Thoracic aorta (tissue), 2 donors: ENCODE measurements at regions not wholly inside any gene's neighbourhood (a gene's known extent, or its start where the extent isn't known, plus 50 kb on each side); places are given as distances from the start of the nearest gene placed in this dataset.

Experiments used
- ATAC-seq: fragments of 150-250 bp; one replicate; pipeline ENCODE4 v1.8.0; 2017; ENCODE audit warnings: low read depth; ENCODE audit not compliant: insufficient number of reproducible peaks, low FRiP score
- DNase-seq: peaks from one replicate; pipeline ENCODE4 v3.0.0-alpha.2; 2020; ENCODE audit warnings: low spot score
- H3K27ac ChIP-seq, 2 donors: fragments of 200-600 bp; sonication (generic); 1 replicate in 1 of 2; 2 replicates in 1 of 2; pipeline ENCODE4 v1.5.1; 2016; ENCODE audit warnings: mild to moderate bottlenecking in 2 of 2, moderate library complexity in 2 of 2
- H3K27me3 ChIP-seq: fragments of 200-600 bp; sonication (generic); replicated peaks from 2 replicates; pipeline ENCODE4 v1.6.0; 2016; ENCODE audit warnings: mild to moderate bottlenecking; ENCODE audit not compliant: insufficient read depth
- H3K36me3 ChIP-seq: fragments of 200-600 bp; sonication (generic); one replicate; pipeline ENCODE4 v1.5.1; 2016
- H3K4me1 ChIP-seq, 2 donors: fragments of 200-600 bp; sonication (generic); 1 replicate in 1 of 2; 2 replicates in 1 of 2; pipeline versions ENCODE4 v1.5.1 to v1.6.0; 2016; ENCODE audit warnings: low read depth in 2 of 2, mild to moderate bottlenecking in 1 of 2; ENCODE audit not compliant: control insufficient read depth in 1 of 2
- H3K4me3 ChIP-seq: fragments of 200-600 bp; sonication (generic); 2 replicates; pipeline ENCODE4 v1.5.1; 2016; ENCODE audit warnings: mild to moderate bottlenecking
- H3K9me3 ChIP-seq: fragments of 200-600 bp; sonication (generic); 2 replicates; pipeline ENCODE4 v1.5.1; 2016
- CTCF ChIP-seq: fragments of 200-600 bp; sonication (generic); IDR thresholded peaks from one replicate; pipeline ENCODE4 v1.5.1; 2019; ENCODE audit warnings: antibody characterized with exemption

- DNase-seq (no peak), ATAC-seq (no peak)
- Histone ChIP-seq H3K9me3 (no peaks in the 10 kb centered on the region), H3K4me1 (no peaks in the 10 kb centered on the region), H3K36me3 (no peaks in the 10 kb centered on the region), H3K27ac (no peak overlapping the region), H3K27me3 (no peaks in the 10 kb centered on the region), H3K4me3 (no peak overlapping the region)
- no peak for TF ChIP-seq CTCF
Measured at GRCh38 chr2:235357881-235358280, 136.0 kb upstream of the AGAP1 start.

DNA sequence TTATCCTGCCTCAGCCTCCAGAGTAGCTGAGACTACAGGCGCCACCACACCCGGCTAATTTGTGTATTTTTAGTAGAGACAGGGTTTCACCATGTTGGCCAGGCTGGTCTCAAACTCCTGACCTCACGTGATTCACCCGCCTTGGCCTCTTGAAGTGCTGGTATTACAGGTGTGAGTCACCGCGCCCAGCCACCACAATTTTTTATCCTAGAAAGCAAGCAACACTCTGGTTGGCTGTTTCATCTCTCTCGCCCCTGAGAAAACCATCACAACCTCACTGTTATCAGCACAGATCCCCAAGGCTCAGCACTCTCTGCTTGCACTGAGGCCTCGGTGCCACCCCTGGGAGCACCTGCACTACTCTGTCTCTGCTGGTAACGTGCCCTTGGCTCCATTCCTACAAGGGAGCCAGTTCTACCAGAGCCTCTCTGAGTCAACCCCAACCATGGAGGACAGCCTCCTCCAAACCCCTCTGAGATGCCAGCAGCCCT is 134.8 kb upstream of the AGAP1 start:
- H3K27me3 ChIP-seq, result no peaks in the 10 kb centered on the region
- ATAC-seq (no peak), DNase-seq (no peak)
- no peak overlapping the region for H3K27ac ChIP-seq
- no peaks in the 10 kb centered on the region for H3K36me3 ChIP-seq
- no peaks in the 10 kb centered on the region for H3K9me3 ChIP-seq
- H3K4me3 ChIP-seq, result no peak overlapping the region
- no peak for TF ChIP-seq CTCF
- H3K4me1 ChIP-seq, result no peaks in the 10 kb centered on the region

GRCh38 chr2:235360446-235360845 is 133.4 kb upstream of the AGAP1 start:
- H3K4me1 ChIP-seq, result no peaks in the 10 kb centered on the region
- no peaks in the 10 kb centered on the region for H3K27me3 ChIP-seq
- ATAC-seq (no peak), DNase-seq (no peak)
- H3K36me3 ChIP-seq, result no peaks in the 10 kb centered on the region
- no peak overlapping the region for H3K27ac ChIP-seq
- H3K9me3 ChIP-seq, result no peaks in the 10 kb centered on the region
- no peak overlapping the region for H3K4me3 ChIP-seq
- no peak for TF ChIP-seq CTCF

- H3K9me3 ChIP-seq, result no peaks in the 10 kb centered on the region
- no peak for ATAC-seq
- H3K27me3 ChIP-seq, result no peaks in the 10 kb centered on the region
- no peak overlapping the region for H3K4me3 ChIP-seq
- H3K36me3 ChIP-seq, result no peaks in the 10 kb centered on the region
- DNase-seq, result no peak
- H3K4me1 ChIP-seq, result no peaks in the 10 kb centered on the region
- H3K27ac ChIP-seq, result no peak overlapping the region
- no peak for TF ChIP-seq CTCF
Measured at GRCh38 chr2:235365743-235366142, 128.1 kb upstream of the AGAP1 start.

GRCh38 chr2:235366390-235366789 is 127.5 kb upstream of the AGAP1 start:
- H3K9me3 ChIP-seq, result no peaks in the 10 kb centered on the region
- no peaks in the 10 kb centered on the region for H3K4me1 ChIP-seq
- DNase-seq (no peak), ATAC-seq (no peak)
- no peaks in the 10 kb centered on the region for H3K36me3 ChIP-seq
- no peak overlapping the region for H3K27ac ChIP-seq
- TF ChIP-seq CTCF, result no peak
- H3K27me3 ChIP-seq, result no peaks in the 10 kb centered on the region
- no peak overlapping the region for H3K4me3 ChIP-seq
